H1 (cell line): ENCODE measurements at regions not wholly inside any gene's neighbourhood (a gene's known extent, or its start where the extent isn't known, plus 50 kb on each side); places are given as distances from the start of the nearest gene placed in this dataset.

Experiments used
- ATF2 ChIP-seq: IDR thresholded peaks from 2 replicates; pipeline ENCODE4 v1.6.1; 2012; ENCODE audit warnings: low read length, inconsistent platforms
- CTCF ChIP-seq, 3 experiments: IDR thresholded peaks; 1 replicate in 2 of 3; 2 replicates in 1 of 3; pipeline versions ENCODE4 v1.5.1 to v1.6.1; 2011; ENCODE audit warnings: low read length in 3 of 3, mild to moderate bottlenecking in 3 of 3, inconsistent platforms in 2 of 3, low read depth in 1 of 3, moderate library complexity in 1 of 3; ENCODE audit not compliant: insufficient read depth in 1 of 3; ENCODE audit errors: control extremely low read depth in 1 of 3
- EGR1 ChIP-seq: IDR thresholded peaks from 2 replicates; pipeline ENCODE4 v1.6.1; 2011; ENCODE audit warnings: low read depth, low read length, borderline replicate concordance
- EP300 ChIP-seq, 2 experiments: IDR thresholded peaks; 1 replicate in 1 of 2; 2 replicates in 1 of 2; pipeline ENCODE4 v1.6.1; 2011 to 2012; ENCODE audit warnings: low read depth in 2 of 2, low read length in 2 of 2, mild to moderate bottlenecking in 2 of 2, borderline replicate concordance in 1 of 2, inconsistent platforms in 1 of 2, moderate library complexity in 1 of 2
- NRF1 ChIP-seq: IDR thresholded peaks from 2 replicates; pipeline ENCODE4 v1.6.1; 2011; ENCODE audit warnings: mild to moderate bottlenecking, low read depth, low read length, improper control_type of control experiment
- POLR2A ChIP-seq, 2 experiments: IDR thresholded peaks; 1 replicate in 1 of 2; 2 replicates in 1 of 2; pipeline ENCODE4 v1.6.1; 2011; ENCODE audit warnings: low read depth in 2 of 2, low read length in 2 of 2, mild to moderate bottlenecking in 2 of 2; ENCODE audit errors: control extremely low read depth in 1 of 2
- POLR2AphosphoS5 ChIP-seq: IDR thresholded peaks from 2 replicates; pipeline ENCODE4 v1.6.1; 2011; ENCODE audit warnings: low read depth, low read length
- TAF1 ChIP-seq: IDR thresholded peaks from 2 replicates; pipeline ENCODE4 v1.6.1; 2011; ENCODE audit warnings: mild to moderate bottlenecking, low read depth, low read length
- TCF12 ChIP-seq: IDR thresholded peaks from 2 replicates; pipeline ENCODE4 v1.6.1; 2011; ENCODE audit warnings: low read depth, mild to moderate bottlenecking, low read length
- YY1 ChIP-seq: IDR thresholded peaks from 2 replicates; pipeline ENCODE4 v1.6.1; 2011; ENCODE audit warnings: low read depth, mild to moderate bottlenecking, low read length
- ZNF274 ChIP-seq: IDR thresholded peaks from 2 replicates; pipeline ENCODE4 v1.7.0; 2012; ENCODE audit warnings: low read length, borderline replicate concordance; ENCODE audit errors: extremely low read depth
- TF ChIP-seq, protein P1 (sequence below): IDR thresholded peaks from 2 replicates; pipeline ENCODE4 v1.6.1; 2012; ENCODE audit warnings: inconsistent platforms
- TF ChIP-seq, protein P2 (sequence below): IDR thresholded peaks from 2 replicates; pipeline ENCODE4 v1.6.1; 2011; ENCODE audit warnings: low read length, improper control_type of control experiment

- TF ChIP-seq CTCF (IDR thresholded peaks at IDR 0.05; ENCODE audit: control extremely low read depth in 1 of 3, insufficient read depth in 1 of 3, low read depth in 1 of 3, low read length in 3 of 3) (no peak), TAF1 (no peak), EP300 (IDR thresholded peaks at IDR 0.05; ENCODE audit: borderline replicate concordance in 1 of 2, low read depth in 2 of 2, low read length in 2 of 2) (no peak), EGR1 (no peak), NRF1 (no peak), POLR2AphosphoS5 (no peak), YY1 (no peak), POLR2A (IDR thresholded peaks at IDR 0.05; ENCODE audit: control extremely low read depth in 1 of 2, low read depth in 2 of 2, low read length in 2 of 2) (no peak), TCF12 (no peak), ATF2 (no peak), ZNF274 (no peak)
- TF ChIP-seq, protein P1, sequence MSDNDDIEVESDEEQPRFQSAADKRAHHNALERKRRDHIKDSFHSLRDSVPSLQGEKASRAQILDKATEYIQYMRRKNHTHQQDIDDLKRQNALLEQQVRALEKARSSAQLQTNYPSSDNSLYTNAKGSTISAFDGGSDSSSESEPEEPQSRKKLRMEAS, result no peak
- TF ChIP-seq, protein P2, sequence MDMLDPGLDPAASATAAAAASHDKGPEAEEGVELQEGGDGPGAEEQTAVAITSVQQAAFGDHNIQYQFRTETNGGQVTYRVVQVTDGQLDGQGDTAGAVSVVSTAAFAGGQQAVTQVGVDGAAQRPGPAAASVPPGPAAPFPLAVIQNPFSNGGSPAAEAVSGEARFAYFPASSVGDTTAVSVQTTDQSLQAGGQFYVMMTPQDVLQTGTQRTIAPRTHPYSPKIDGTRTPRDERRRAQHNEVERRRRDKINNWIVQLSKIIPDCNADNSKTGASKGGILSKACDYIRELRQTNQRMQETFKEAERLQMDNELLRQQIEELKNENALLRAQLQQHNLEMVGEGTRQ, result no peak
Observed at GRCh38 chr5:37984300-37984699, 144.5 kb upstream of the GDNF start.
